Ascending aorta (tissue), 2 donors: ENCODE measurements at regions not wholly inside any gene's neighbourhood (a gene's known extent, or its start where the extent isn't known, plus 50 kb on each side); places are given as distances from the start of the nearest gene placed in this dataset.

Experiments used
- DNase-seq, 2 donors: peaks; one replicate each; pipeline ENCODE4 v3.0.0-alpha.2; 2019; ENCODE audit warnings: low spot score in 2 of 2
- H3K27ac ChIP-seq, 2 donors: fragments of 200-600 bp; sonication (generic); one replicate each; pipeline ENCODE4 v1.5.1; 2016 to 2017; ENCODE audit warnings: mild to moderate bottlenecking in 1 of 2
- H3K27me3 ChIP-seq: fragments of 200-600 bp; sonication (generic); one replicate; pipeline ENCODE4 v1.5.1; 2017
- H3K36me3 ChIP-seq, 2 donors: fragments of 200-600 bp; sonication (generic); one replicate each; pipeline ENCODE4 v1.5.1; 2016
- H3K4me1 ChIP-seq, 2 donors: fragments of 200-600 bp; sonication (generic); one replicate each; pipeline ENCODE4 v1.5.1; 2016 to 2017; ENCODE audit warnings: mild to moderate bottlenecking in 1 of 2
- H3K4me3 ChIP-seq, 2 donors: fragments of 200-600 bp; sonication (generic); one replicate each; pipeline ENCODE4 v1.5.1; 2016 to 2017; ENCODE audit warnings: mild to moderate bottlenecking in 1 of 2
- H3K9me3 ChIP-seq, 2 donors: fragments of 200-600 bp; sonication (generic); one replicate each; pipeline ENCODE4 v1.5.1; 2016
- intact Hi-C: fragments of 100-400 bp; cut with DNase I; formaldehyde crosslinking; loops from one replicate; pipeline ENCODE4 v1.15.1; 2023
- TF ChIP-seq, protein P1 (sequence below), 3 experiments: fragments of 200-600 bp in 2 of 3; fragments of 450-650 bp in 1 of 3; sonication (generic) in 2 of 3; IDR thresholded peaks; one replicate each; pipeline ENCODE4 v1.5.1; 2016 to 2019; ENCODE audit warnings: antibody characterized with exemption in 3 of 3, mild to moderate bottlenecking in 1 of 3, moderate library complexity in 1 of 3

DNA sequence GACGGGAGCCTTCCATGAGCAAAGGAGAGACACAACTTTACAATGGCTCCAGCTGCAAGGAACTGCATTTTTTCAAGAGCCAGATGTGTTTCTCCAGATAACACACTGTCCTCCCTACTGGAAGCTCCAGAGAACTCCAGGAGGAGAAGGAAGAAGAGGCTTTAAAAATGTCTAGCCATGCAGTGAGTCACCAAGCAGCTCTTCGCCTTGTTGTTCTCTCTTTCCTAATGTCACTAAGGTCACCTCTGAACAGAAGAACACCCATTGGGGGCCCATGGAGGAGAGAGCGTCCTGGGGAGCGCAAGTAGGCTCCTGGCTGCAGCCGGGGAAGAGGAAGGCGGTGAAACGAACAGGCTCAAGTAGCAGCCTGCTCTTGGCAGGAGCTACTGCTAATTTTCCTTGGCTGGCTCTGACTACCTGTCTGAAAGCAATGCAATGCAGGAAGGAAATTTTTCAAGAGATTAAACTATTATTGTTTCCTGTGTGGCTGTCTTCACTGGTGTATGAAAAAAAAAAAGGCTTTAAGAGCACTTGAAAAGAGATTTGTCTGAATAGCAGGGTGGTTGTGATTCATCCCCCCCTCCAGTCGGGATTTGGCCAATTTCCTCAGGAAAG lies 321.9 kb downstream of the SETD4 start:
- H3K27ac ChIP-seq, result peak overlapping the region in 1 of 2 donors; percentile 22

DNA sequence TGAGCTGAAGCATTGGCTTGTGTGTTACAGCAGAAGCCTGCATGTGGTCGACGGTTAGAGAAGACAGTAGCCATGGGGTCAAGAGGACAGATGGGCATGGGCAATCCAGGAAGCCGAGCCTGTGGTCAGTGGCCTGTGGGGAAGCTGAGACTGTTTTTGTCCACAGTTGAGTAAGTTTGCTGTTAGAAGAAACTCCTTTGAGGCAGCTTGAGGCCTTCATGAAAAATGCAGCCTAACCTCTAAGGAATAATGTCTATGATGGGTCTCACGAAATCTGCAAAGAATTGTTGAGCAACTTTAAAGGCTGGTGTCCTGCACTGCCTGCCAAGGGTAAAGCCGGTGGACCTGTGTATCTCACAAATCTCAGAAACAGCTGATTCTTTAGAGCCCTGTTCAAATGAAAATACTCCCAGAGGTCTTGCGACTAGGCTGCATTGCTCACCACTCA lies 322.4 kb downstream of the SETD4 start:
- H3K9me3 ChIP-seq, result peaks cover 0 to 9% of the 10 kb centered on the region in 2 donors
- H3K27ac ChIP-seq, result peak overlapping the region; percentile 2 to 22
- H3K27me3 ChIP-seq, result no peaks in the 10 kb centered on the region
- peaks cover 4 to 12% of the 10 kb centered on the region in 2 donors for H3K4me1 ChIP-seq
- DNase-seq, result peak in 1 of 2 donors; percentile 71
- no peaks in the 10 kb centered on the region for H3K36me3 ChIP-seq
- H3K4me3 ChIP-seq, result no peak overlapping the region
- TF ChIP-seq, protein P1, sequence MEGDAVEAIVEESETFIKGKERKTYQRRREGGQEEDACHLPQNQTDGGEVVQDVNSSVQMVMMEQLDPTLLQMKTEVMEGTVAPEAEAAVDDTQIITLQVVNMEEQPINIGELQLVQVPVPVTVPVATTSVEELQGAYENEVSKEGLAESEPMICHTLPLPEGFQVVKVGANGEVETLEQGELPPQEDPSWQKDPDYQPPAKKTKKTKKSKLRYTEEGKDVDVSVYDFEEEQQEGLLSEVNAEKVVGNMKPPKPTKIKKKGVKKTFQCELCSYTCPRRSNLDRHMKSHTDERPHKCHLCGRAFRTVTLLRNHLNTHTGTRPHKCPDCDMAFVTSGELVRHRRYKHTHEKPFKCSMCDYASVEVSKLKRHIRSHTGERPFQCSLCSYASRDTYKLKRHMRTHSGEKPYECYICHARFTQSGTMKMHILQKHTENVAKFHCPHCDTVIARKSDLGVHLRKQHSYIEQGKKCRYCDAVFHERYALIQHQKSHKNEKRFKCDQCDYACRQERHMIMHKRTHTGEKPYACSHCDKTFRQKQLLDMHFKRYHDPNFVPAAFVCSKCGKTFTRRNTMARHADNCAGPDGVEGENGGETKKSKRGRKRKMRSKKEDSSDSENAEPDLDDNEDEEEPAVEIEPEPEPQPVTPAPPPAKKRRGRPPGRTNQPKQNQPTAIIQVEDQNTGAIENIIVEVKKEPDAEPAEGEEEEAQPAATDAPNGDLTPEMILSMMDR (IDR thresholded peaks at IDR 0.05), result no peak
- intact Hi-C loops, result no loop called here

More for the DNA sequence above, 321.9 kb downstream of the SETD4 start:
- no peak for DNase-seq
- Histone ChIP-seq H3K4me1 (peaks cover 4 to 12% of the 10 kb centered on the region in 2 donors), H3K9me3 (peaks cover 0 to 9% of the 10 kb centered on the region in 2 donors), H3K27me3 (no peaks in the 10 kb centered on the region), H3K4me3 (no peak overlapping the region), H3K36me3 (no peaks in the 10 kb centered on the region)
- TF ChIP-seq, protein P1 (IDR thresholded peaks at IDR 0.05), result no peak
- intact Hi-C loops, result no loop called here

DNA sequence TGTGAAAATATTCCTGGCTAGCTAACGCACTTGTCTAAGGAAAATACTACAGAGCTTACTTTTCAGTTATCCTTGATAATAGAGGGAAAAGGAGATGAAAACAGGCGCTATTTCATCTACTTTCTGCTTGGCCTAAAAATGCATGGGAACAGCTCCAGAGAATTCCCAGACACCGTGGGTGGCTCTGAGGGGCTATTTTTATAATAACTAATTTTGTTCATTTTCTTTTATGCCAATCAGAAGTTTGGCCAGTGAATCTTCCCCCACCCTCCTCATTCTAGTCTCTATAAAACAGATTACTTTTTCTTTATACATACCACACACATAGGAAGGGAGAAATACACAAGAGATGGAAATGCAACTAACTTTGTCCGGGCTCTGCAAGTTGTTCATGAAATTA lies 322.9 kb downstream of the SETD4 start:
- intact Hi-C loops, result no loop called here
- Histone ChIP-seq H3K36me3 (no peaks in the 10 kb centered on the region), H3K4me1 (peaks cover 4 to 12% of the 10 kb centered on the region in 2 donors), H3K27me3 (no peaks in the 10 kb centered on the region), H3K9me3 (peaks cover 0 to 9% of the 10 kb centered on the region in 2 donors), H3K4me3 (no peak overlapping the region), H3K27ac (peak overlapping the region; percentile 2 to 22)
- DNase-seq, result no peak
- TF ChIP-seq, protein P1 (IDR thresholded peaks at IDR 0.05), result no peak

DNA sequence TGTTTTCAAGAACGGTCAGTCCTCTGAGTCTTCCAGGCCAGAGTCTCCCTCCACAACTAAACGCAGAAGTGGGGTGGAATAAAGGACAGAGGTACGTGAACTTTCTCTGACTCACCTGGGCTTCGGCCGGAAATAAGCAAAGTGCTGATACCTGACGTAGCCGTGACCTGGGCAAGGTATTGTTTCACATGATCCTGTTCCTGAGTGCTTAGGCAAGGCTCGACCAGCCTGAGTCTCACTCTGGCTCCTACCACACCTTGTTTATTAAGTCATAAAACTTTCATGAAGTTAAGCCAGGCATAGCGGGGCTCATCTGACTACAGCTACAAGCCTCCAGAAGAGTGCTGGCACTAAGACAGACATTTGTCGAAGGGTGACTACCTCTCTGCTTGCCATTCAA lies 327.5 kb downstream of the SETD4 start:
- no peak overlapping the region for H3K27ac ChIP-seq
- H3K4me1 ChIP-seq, result peaks cover 0 to 4% of the 10 kb centered on the region in 2 donors
- TF ChIP-seq, protein P1 (IDR thresholded peaks at IDR 0.05), result no peak
- H3K27me3 ChIP-seq, result no peaks in the 10 kb centered on the region
- intact Hi-C loops, result no loop called here
- DNase-seq, result no peak
- H3K36me3 ChIP-seq, result no peaks in the 10 kb centered on the region
- H3K9me3 ChIP-seq, result no peaks in the 10 kb centered on the region
- H3K4me3 ChIP-seq, result no peak overlapping the region

- DNase-seq, result no peak
- Histone ChIP-seq H3K4me3 (no peak overlapping the region), H3K4me1 (no peaks in the 10 kb centered on the region), H3K27ac (no peak overlapping the region), H3K27me3 (no peaks in the 10 kb centered on the region), H3K36me3 (no peaks in the 10 kb centered on the region), H3K9me3 (no peaks in the 10 kb centered on the region)
- TF ChIP-seq, protein P1 (IDR thresholded peaks at IDR 0.05), result no peak
- intact Hi-C loops, result no loop called here
These were observed 330.0 kb downstream of the SETD4 start for GRCh38 chr21:35730325-35730724.
